Esophagus squamous epithelium (tissue), 4 donors: ENCODE measurements at regions not wholly inside any gene's neighbourhood (a gene's known extent, or its start where the extent isn't known, plus 50 kb on each side); places are given as distances from the start of the nearest gene placed in this dataset.

Experiments
- POLR2A ChIP-seq, 4 donors: fragments of 450-650 bp; IDR thresholded peaks; one replicate each; pipeline ENCODE4 v1.6.1; 2017; ENCODE audit warnings: antibody characterized with exemption in 4 of 4, mild to moderate bottlenecking in 4 of 4, moderate library complexity in 3 of 4
- TF ChIP-seq, protein P1 (sequence below), 6 experiments: fragments of 450-650 bp in 4 of 6; fragments of 200-600 bp in 2 of 6; sonication (generic) in 2 of 6; IDR thresholded peaks; one replicate each; pipeline ENCODE4 v1.5.1; 2016 to 2019; ENCODE audit warnings: antibody characterized with exemption in 6 of 6, mild to moderate bottlenecking in 4 of 6, moderate library complexity in 4 of 6

- TF ChIP-seq, protein P1, sequence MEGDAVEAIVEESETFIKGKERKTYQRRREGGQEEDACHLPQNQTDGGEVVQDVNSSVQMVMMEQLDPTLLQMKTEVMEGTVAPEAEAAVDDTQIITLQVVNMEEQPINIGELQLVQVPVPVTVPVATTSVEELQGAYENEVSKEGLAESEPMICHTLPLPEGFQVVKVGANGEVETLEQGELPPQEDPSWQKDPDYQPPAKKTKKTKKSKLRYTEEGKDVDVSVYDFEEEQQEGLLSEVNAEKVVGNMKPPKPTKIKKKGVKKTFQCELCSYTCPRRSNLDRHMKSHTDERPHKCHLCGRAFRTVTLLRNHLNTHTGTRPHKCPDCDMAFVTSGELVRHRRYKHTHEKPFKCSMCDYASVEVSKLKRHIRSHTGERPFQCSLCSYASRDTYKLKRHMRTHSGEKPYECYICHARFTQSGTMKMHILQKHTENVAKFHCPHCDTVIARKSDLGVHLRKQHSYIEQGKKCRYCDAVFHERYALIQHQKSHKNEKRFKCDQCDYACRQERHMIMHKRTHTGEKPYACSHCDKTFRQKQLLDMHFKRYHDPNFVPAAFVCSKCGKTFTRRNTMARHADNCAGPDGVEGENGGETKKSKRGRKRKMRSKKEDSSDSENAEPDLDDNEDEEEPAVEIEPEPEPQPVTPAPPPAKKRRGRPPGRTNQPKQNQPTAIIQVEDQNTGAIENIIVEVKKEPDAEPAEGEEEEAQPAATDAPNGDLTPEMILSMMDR (IDR thresholded peaks at IDR 0.05), result no peak
- no peak for TF ChIP-seq POLR2A (IDR thresholded peaks at IDR 0.05)
Observed at GRCh38 chr11:106224172-106224571, 146.7 kb downstream of the AASDHPPT start.
